HEK293 (cell line): ENCODE measurements at regions not wholly inside any gene's neighbourhood (a gene's known extent, or its start where the extent isn't known, plus 50 kb on each side); places are given as distances from the start of the nearest gene placed in this dataset.

ENCODE experiments used
- YY2 ChIP-seq: fragments of 450-650 bp; formaldehyde crosslinking; IDR thresholded peaks from 2 replicates; pipeline ENCODE4 v1.5.1; 2016; ENCODE audit warnings: missing biosample characterization, missing genetic modification characterization
- ZNF114 ChIP-seq: fragments of 450-650 bp; formaldehyde crosslinking; IDR thresholded peaks from 2 replicates; pipeline ENCODE4 v1.5.0; 2017; ENCODE audit warnings: missing biosample characterization, missing genetic modification characterization
- ZNF157 ChIP-seq: fragments of 450-650 bp; formaldehyde crosslinking; IDR thresholded peaks from 2 replicates; pipeline ENCODE4 v1.5.1; 2016; ENCODE audit warnings: missing biosample characterization, missing genetic modification characterization
- ZNF175 ChIP-seq: fragments of 450-650 bp; formaldehyde crosslinking; IDR thresholded peaks from 2 replicates; pipeline ENCODE4 v1.5.1; 2016; ENCODE audit warnings: missing biosample characterization, missing genetic modification characterization
- ZNF19 ChIP-seq: fragments of 450-650 bp; formaldehyde crosslinking; IDR thresholded peaks from 2 replicates; pipeline ENCODE4; 2016; ENCODE audit warnings: missing biosample characterization, missing genetic modification characterization, low read depth
- ZNF274 ChIP-seq, 2 experiments: fragments of 200-500 bp in 1 of 2; fragments of 450-650 bp in 1 of 2; sonication (Bioruptor generic) in 1 of 2; formaldehyde crosslinking in 1 of 2; IDR thresholded peaks; 2 replicates each; pipeline versions ENCODE4 v1.5.1 to v1.6.1; 2014 to 2016; ENCODE audit warnings: borderline replicate concordance in 1 of 2, inconsistent platforms in 1 of 2, low read length in 1 of 2, missing biosample characterization in 1 of 2, missing genetic modification characterization in 1 of 2
- TF ChIP-seq, protein P1 (sequence below): fragments of 450-650 bp; formaldehyde crosslinking; IDR thresholded peaks from 2 replicates; pipeline ENCODE4 v1.5.1; 2016; ENCODE audit warnings: missing biosample characterization, missing genetic modification characterization, low read depth
- TF ChIP-seq, protein P2 (sequence below): fragments of 450-650 bp; formaldehyde crosslinking; IDR thresholded peaks from 2 replicates; pipeline ENCODE4 v1.5.1; 2016; ENCODE audit warnings: missing biosample characterization, missing genetic modification characterization

- TF ChIP-seq ZNF114 (tag by site-specific recombination) (no peak), ZNF19 (tag by site-specific recombination) (no peak), YY2 (tag by site-specific recombination) (no peak), ZNF274 (IDR thresholded peaks at IDR 0.05; ENCODE audit: low read length) (no peak), ZNF274 (tag by site-specific recombination; IDR thresholded peaks at IDR 0.05; ENCODE audit: borderline replicate concordance) (no peak), ZNF175 (tag by site-specific recombination) (no peak), ZNF157 (tag by site-specific recombination) (no peak)
- TF ChIP-seq, protein P1, sequence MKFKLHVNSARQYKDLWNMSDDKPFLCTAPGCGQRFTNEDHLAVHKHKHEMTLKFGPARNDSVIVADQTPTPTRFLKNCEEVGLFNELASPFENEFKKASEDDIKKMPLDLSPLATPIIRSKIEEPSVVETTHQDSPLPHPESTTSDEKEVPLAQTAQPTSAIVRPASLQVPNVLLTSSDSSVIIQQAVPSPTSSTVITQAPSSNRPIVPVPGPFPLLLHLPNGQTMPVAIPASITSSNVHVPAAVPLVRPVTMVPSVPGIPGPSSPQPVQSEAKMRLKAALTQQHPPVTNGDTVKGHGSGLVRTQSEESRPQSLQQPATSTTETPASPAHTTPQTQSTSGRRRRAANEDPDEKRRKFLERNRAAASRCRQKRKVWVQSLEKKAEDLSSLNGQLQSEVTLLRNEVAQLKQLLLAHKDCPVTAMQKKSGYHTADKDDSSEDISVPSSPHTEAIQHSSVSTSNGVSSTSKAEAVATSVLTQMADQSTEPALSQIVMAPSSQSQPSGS (tag by site-specific recombination), result no peak
- TF ChIP-seq, protein P2, sequence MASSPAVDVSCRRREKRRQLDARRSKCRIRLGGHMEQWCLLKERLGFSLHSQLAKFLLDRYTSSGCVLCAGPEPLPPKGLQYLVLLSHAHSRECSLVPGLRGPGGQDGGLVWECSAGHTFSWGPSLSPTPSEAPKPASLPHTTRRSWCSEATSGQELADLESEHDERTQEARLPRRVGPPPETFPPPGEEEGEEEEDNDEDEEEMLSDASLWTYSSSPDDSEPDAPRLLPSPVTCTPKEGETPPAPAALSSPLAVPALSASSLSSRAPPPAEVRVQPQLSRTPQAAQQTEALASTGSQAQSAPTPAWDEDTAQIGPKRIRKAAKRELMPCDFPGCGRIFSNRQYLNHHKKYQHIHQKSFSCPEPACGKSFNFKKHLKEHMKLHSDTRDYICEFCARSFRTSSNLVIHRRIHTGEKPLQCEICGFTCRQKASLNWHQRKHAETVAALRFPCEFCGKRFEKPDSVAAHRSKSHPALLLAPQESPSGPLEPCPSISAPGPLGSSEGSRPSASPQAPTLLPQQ (tag by site-specific recombination), result no peak
These were observed 112.2 kb upstream of the SESTD1 start for GRCh38 chr2:179376881-179377280.
